ENCODE measurements at regions not wholly inside any gene's neighbourhood (a gene's known extent, or its start where the extent isn't known, plus 50 kb on each side); places are given as distances from the start of the nearest gene placed in this dataset.
A peak's percentile ranks its signal among the peaks of the same experiment; 100 is the strongest.
"Not testable (repeated sequence)": the region's sequence is repeated elsewhere in the genome, so short reads cannot be mapped to it uniquely, and the experiment has no call there.

GRCh38 chr13:61648547-61648946, 232.9 kb upstream of the PCDH20 start:
- no peak for DNase-seq

- DNase-seq = no peak
These were observed 196.5 kb upstream of the PCDH20 start for GRCh38 chr13:61612192-61612591.

GRCh38 chr13:61608138-61608537, 192.5 kb upstream of the PCDH20 start:
- DNase-seq = no peak

- DNase-seq = no peak
These were observed 184.8 kb upstream of the PCDH20 start for GRCh38 chr13:61600360-61601033.

- DNase-seq = no peak
These were observed 176.8 kb upstream of the PCDH20 start for GRCh38 chr13:61592489-61592888.

GRCh38 chr13:61575973-61576372, 160.3 kb upstream of the PCDH20 start:
- DNase-seq = no peak

GRCh38 chr13:61563645-61564044, 148.0 kb upstream of the PCDH20 start:
- DNase-seq = no peak

GRCh38 chr13:61546911-61547310, 131.3 kb upstream of the PCDH20 start:
- no peak for DNase-seq

GRCh38 chr13:61546413-61546812, 130.8 kb upstream of the PCDH20 start:
- DNase-seq = no peak

GRCh38 chr13:61536433-61536832, 120.8 kb upstream of the PCDH20 start:
- no peak for DNase-seq

- peak; percentile 19 to 66 (median 34) for DNase-seq
These were observed 115.9 kb upstream of the PCDH20 start for GRCh38 chr13:61531383-61532065.

- DNase-seq = not testable (repeated sequence)
These were observed 103.6 kb upstream of the PCDH20 start for GRCh38 chr13:61519214-61519613.

GRCh38 chr13:61508936-61509335, 93.3 kb upstream of the PCDH20 start:
- no peak for DNase-seq

- DNase-seq = no peak
These were observed 84.5 kb upstream of the PCDH20 start for GRCh38 chr13:61500176-61500575.

- no peak for DNase-seq
These were observed 80.0 kb upstream of the PCDH20 start for GRCh38 chr13:61495648-61496047.

- not testable (repeated sequence) for DNase-seq
These were observed 77.9 kb upstream of the PCDH20 start for GRCh38 chr13:61493556-61493955.

GRCh38 chr13:61486496-61486895, 70.8 kb upstream of the PCDH20 start:
- DNase-seq = no peak

- no peak for DNase-seq
These were observed 69.6 kb upstream of the PCDH20 start for GRCh38 chr13:61485128-61485765.

- no peak for DNase-seq
These were observed 62.0 kb upstream of the PCDH20 start for GRCh38 chr13:61477619-61478018.

- DNase-seq = no peak
These were observed 55.1 kb upstream of the PCDH20 start for GRCh38 chr13:61470786-61471185.

GRCh38 chr13:61466280-61466679, 50.6 kb upstream of the PCDH20 start:
- no peak for DNase-seq

Data from suppressor macrophage (primary cell).